ENCODE measurements at regions not wholly inside any gene's neighbourhood (a gene's known extent, or its start where the extent isn't known, plus 50 kb on each side); places are given as distances from the start of the nearest gene placed in this dataset.

- CTCF ChIA-PET: no interaction called here
- POLR2A ChIA-PET: no interaction called here
- TF ChIP-seq ARNT (IDR thresholded peaks at IDR 0.05): no peak
- TF ChIP-seq FOXM1 (IDR thresholded peaks at IDR 0.05; ENCODE audit: borderline replicate concordance): no peak
- DNase-seq (ENCODE audit: extremely low spot score): no peak
Observed at GRCh38 chr2:219856602-219857001, 229.2 kb downstream of the SLC4A3 start.

- CTCF ChIA-PET: no interaction called here
- POLR2A ChIA-PET: no interaction called here
- TF ChIP-seq FOXA1 (IDR thresholded peaks at IDR 0.05): no peak
- TF ChIP-seq FOXK2 (IDR thresholded peaks at IDR 0.05): no peak
- TF ChIP-seq SP1 (IDR thresholded peaks at IDR 0.05): no peak
- no peak for TF ChIP-seq TARDBP (IDR thresholded peaks at IDR 0.05)
- no peak for TF ChIP-seq BHLHE40 (IDR thresholded peaks at IDR 0.05; ENCODE audit: borderline replicate concordance)
- TF ChIP-seq ELF4 (IDR thresholded peaks at IDR 0.05): no peak
- no peak for TF ChIP-seq CTBP1 (IDR thresholded peaks at IDR 0.05; ENCODE audit: borderline replicate concordance)
- no peak for TF ChIP-seq FOXM1 (IDR thresholded peaks at IDR 0.05; ENCODE audit: borderline replicate concordance)
- TF ChIP-seq LEF1 (IDR thresholded peaks at IDR 0.05; ENCODE audit: borderline replicate concordance): no peak
- TF ChIP-seq ARNT (IDR thresholded peaks at IDR 0.05): no peak
- TF ChIP-seq PKNOX1 (IDR thresholded peaks at IDR 0.05): no peak
- no peak for TF ChIP-seq L3MBTL2 (conservative IDR thresholded peaks at IDR 0.05)
- no peak for TF ChIP-seq ZNF384 (IDR thresholded peaks at IDR 0.05)
- no peak for TF ChIP-seq NFRKB (IDR thresholded peaks at IDR 0.05)
- TF ChIP-seq HDGF (IDR thresholded peaks at IDR 0.05; ENCODE audit: borderline replicate concordance): no peak
- TF ChIP-seq SUZ12 (IDR thresholded peaks at IDR 0.05): no peak
- no peak for DNase-seq (ENCODE audit: extremely low spot score)
Observed at GRCh38 chr2:219857751-219858150, 230.3 kb downstream of the SLC4A3 start.

GRCh38 chr2:219861307-219861706 lies 233.9 kb downstream of the SLC4A3 start:
- DNase-seq (ENCODE audit: extremely low spot score): no peak
- ChIA-PET POLR2A (no interaction called here), CTCF (no interaction called here)
- TF ChIP-seq NFRKB (IDR thresholded peaks at IDR 0.05): no peak
- TF ChIP-seq ARNT (IDR thresholded peaks at IDR 0.05): no peak
- no peak for TF ChIP-seq PKNOX1 (IDR thresholded peaks at IDR 0.05)
- TF ChIP-seq BHLHE40 (IDR thresholded peaks at IDR 0.05; ENCODE audit: borderline replicate concordance): no peak
- no peak for TF ChIP-seq L3MBTL2 (conservative IDR thresholded peaks at IDR 0.05)
- TF ChIP-seq FOXA1 (IDR thresholded peaks at IDR 0.05): no peak
- no peak for TF ChIP-seq SUZ12 (IDR thresholded peaks at IDR 0.05)
- no peak for TF ChIP-seq HDGF (IDR thresholded peaks at IDR 0.05; ENCODE audit: borderline replicate concordance)
- TF ChIP-seq CTBP1 (IDR thresholded peaks at IDR 0.05; ENCODE audit: borderline replicate concordance): no peak
- TF ChIP-seq FOXK2 (IDR thresholded peaks at IDR 0.05): no peak
- no peak for TF ChIP-seq ELF4 (IDR thresholded peaks at IDR 0.05)
- TF ChIP-seq ZNF384 (IDR thresholded peaks at IDR 0.05): no peak
- TF ChIP-seq LEF1 (IDR thresholded peaks at IDR 0.05; ENCODE audit: borderline replicate concordance): no peak
- TF ChIP-seq TARDBP (IDR thresholded peaks at IDR 0.05): no peak
- no peak for TF ChIP-seq FOXM1 (IDR thresholded peaks at IDR 0.05; ENCODE audit: borderline replicate concordance)
- TF ChIP-seq SP1 (IDR thresholded peaks at IDR 0.05): no peak

GRCh38 chr2:219864154-219864553 lies 236.7 kb downstream of the SLC4A3 start:
- no peak for TF ChIP-seq CTBP1 (IDR thresholded peaks at IDR 0.05; ENCODE audit: borderline replicate concordance)
- no peak for TF ChIP-seq FOXK2 (IDR thresholded peaks at IDR 0.05)
- no peak for TF ChIP-seq ZNF384 (IDR thresholded peaks at IDR 0.05)
- TF ChIP-seq ARNT (IDR thresholded peaks at IDR 0.05): no peak
- no peak for TF ChIP-seq PKNOX1 (IDR thresholded peaks at IDR 0.05)
- TF ChIP-seq FOXA1 (IDR thresholded peaks at IDR 0.05): no peak
- TF ChIP-seq FOXM1 (IDR thresholded peaks at IDR 0.05; ENCODE audit: borderline replicate concordance): no peak
- no peak for TF ChIP-seq LEF1 (IDR thresholded peaks at IDR 0.05; ENCODE audit: borderline replicate concordance)
- no peak for TF ChIP-seq SUZ12 (IDR thresholded peaks at IDR 0.05)
- no peak for TF ChIP-seq TARDBP (IDR thresholded peaks at IDR 0.05)
- no peak for TF ChIP-seq BHLHE40 (IDR thresholded peaks at IDR 0.05; ENCODE audit: borderline replicate concordance)
- no peak for TF ChIP-seq ELF4 (IDR thresholded peaks at IDR 0.05)
- CTCF ChIA-PET: no interaction called here
- DNase-seq (ENCODE audit: extremely low spot score): no peak
- POLR2A ChIA-PET: no interaction called here

- ChIA-PET POLR2A (no interaction called here), CTCF (no interaction called here)
- DNase-seq (ENCODE audit: extremely low spot score): no peak
- TF ChIP-seq ELF4 (IDR thresholded peaks at IDR 0.05): no peak
- no peak for TF ChIP-seq TARDBP (IDR thresholded peaks at IDR 0.05)
- no peak for TF ChIP-seq LEF1 (IDR thresholded peaks at IDR 0.05; ENCODE audit: borderline replicate concordance)
- no peak for TF ChIP-seq BHLHE40 (IDR thresholded peaks at IDR 0.05; ENCODE audit: borderline replicate concordance)
- TF ChIP-seq FOXK2 (IDR thresholded peaks at IDR 0.05): no peak
- no peak for TF ChIP-seq L3MBTL2 (conservative IDR thresholded peaks at IDR 0.05)
- TF ChIP-seq ZNF384 (IDR thresholded peaks at IDR 0.05): no peak
- TF ChIP-seq PKNOX1 (IDR thresholded peaks at IDR 0.05): no peak
- no peak for TF ChIP-seq NFRKB (IDR thresholded peaks at IDR 0.05)
- TF ChIP-seq SUZ12 (IDR thresholded peaks at IDR 0.05): no peak
Observed at GRCh38 chr2:219868635-219869034, 241.2 kb downstream of the SLC4A3 start.

- no peak for DNase-seq (ENCODE audit: extremely low spot score)
- no peak for TF ChIP-seq BHLHE40 (IDR thresholded peaks at IDR 0.05; ENCODE audit: borderline replicate concordance)
- no peak for TF ChIP-seq SP1 (IDR thresholded peaks at IDR 0.05)
- TF ChIP-seq PKNOX1 (IDR thresholded peaks at IDR 0.05): no peak
- no peak for TF ChIP-seq NFRKB (IDR thresholded peaks at IDR 0.05)
- no peak for TF ChIP-seq TARDBP (IDR thresholded peaks at IDR 0.05)
- no peak for TF ChIP-seq L3MBTL2 (conservative IDR thresholded peaks at IDR 0.05)
- no peak for TF ChIP-seq HDGF (IDR thresholded peaks at IDR 0.05; ENCODE audit: borderline replicate concordance)
- no peak for TF ChIP-seq FOXA1 (IDR thresholded peaks at IDR 0.05)
- TF ChIP-seq LEF1 (IDR thresholded peaks at IDR 0.05; ENCODE audit: borderline replicate concordance): no peak
- no peak for TF ChIP-seq ELF4 (IDR thresholded peaks at IDR 0.05)
- no peak for TF ChIP-seq ZNF384 (IDR thresholded peaks at IDR 0.05)
- TF ChIP-seq CTBP1 (IDR thresholded peaks at IDR 0.05; ENCODE audit: borderline replicate concordance): no peak
- TF ChIP-seq ARNT (IDR thresholded peaks at IDR 0.05): no peak
- POLR2A ChIA-PET: no interaction called here
- CTCF ChIA-PET: no interaction called here
Observed at GRCh38 chr2:219870041-219870440, 242.6 kb downstream of the SLC4A3 start.

Measured in HEK293T (cell line).